T-cell (primary cell): ENCODE measurements at regions not wholly inside any gene's neighbourhood (a gene's known extent, or its start where the extent isn't known, plus 50 kb on each side); places are given as distances from the start of the nearest gene placed in this dataset.

ENCODE experiments used
- ATAC-seq, 4 experiments: fragments of 200-7000 bp in 3 of 4; fragments of 150-1000 bp in 1 of 4; cut with Tn5 transposase; replicated peaks in 1 of 4; 1 replicate in 3 of 4; 2 replicates in 1 of 4; pipeline ENCODE4 v1.10.0; 2021; ENCODE audit warnings: moderate library complexity in 3 of 4, mild to moderate bottlenecking in 2 of 4, moderate number of reproducible peaks in 1 of 4
- CTCF ChIA-PET, 2 donors: fragments of 300-600 bp; sonication (Branson Sonifier 250); formaldehyde crosslinking; loops; one replicate each; lab custom pipeline; 2022; ENCODE audit warnings: antibody characterized with exemption in 2 of 2; lab: Charles Lee
- POLR2A ChIA-PET, 2 donors: fragments of 300-600 bp; sonication (Branson Sonifier 250); formaldehyde crosslinking; loops; one replicate each; lab custom pipeline; 2022; ENCODE audit warnings: antibody characterized with exemption in 2 of 2; lab: Charles Lee
- DNase-seq, 35 experiments: peaks; one replicate each; pipeline versions ENCODE4 v3.0.0 to v3.0.0-alpha.2; 2013 to 2023
- H3K27ac ChIP-seq: one replicate; pipeline ENCODE4 v1.5.1; 2013; ENCODE audit warnings: low read length
- H3K27me3 ChIP-seq, 2 experiments: replicated peaks in 1 of 2; 1 replicate in 1 of 2; 2 replicates in 1 of 2; pipeline versions ENCODE4 v1.6.1 to v1.7.0; 2013; ENCODE audit warnings: low read length in 1 of 2, mixed read lengths in 1 of 2; ENCODE audit not compliant: control insufficient read depth in 2 of 2, insufficient read depth in 2 of 2; ENCODE audit errors: extremely low read depth in 1 of 2
- H3K36me3 ChIP-seq, 2 donors: 1 replicate in 1 of 2; 2 replicates in 1 of 2; pipeline versions ENCODE4 v1.6.1 to v1.7.0; 2013; ENCODE audit warnings: low read length in 1 of 2; ENCODE audit not compliant: control insufficient read depth in 2 of 2, insufficient read depth in 1 of 2; ENCODE audit errors: extremely low read depth in 1 of 2
- H3K4me1 ChIP-seq, 2 experiments: 1 replicate in 1 of 2; 2 replicates in 1 of 2; pipeline versions ENCODE4 v1.6.1 to v1.7.0; 2013; ENCODE audit warnings: low read length in 2 of 2, mixed read lengths in 1 of 2; ENCODE audit not compliant: insufficient read depth in 2 of 2, control insufficient read depth in 1 of 2; ENCODE audit errors: extremely low read depth in 1 of 2
- H3K4me3 ChIP-seq, 2 donors: 1 replicate in 1 of 2; 2 replicates in 1 of 2; pipeline versions ENCODE4 v1.5.1 to v1.7.0; 2013; ENCODE audit warnings: mild to moderate bottlenecking in 2 of 2, low read length in 1 of 2, moderate library complexity in 1 of 2; ENCODE audit not compliant: control insufficient read depth in 1 of 2; ENCODE audit errors: extremely low read depth in 1 of 2
- H3K9me3 ChIP-seq: 2 replicates; pipeline ENCODE4 v1.7.0; 2013
- H3K27ac Mint-ChIP-seq, 2 donors: one replicate each; pipeline ENCODE4 v1.8.0; 2020 to 2021; ENCODE audit warnings: mild to moderate bottlenecking in 2 of 2, mixed read lengths in 2 of 2
- H3K27me3 Mint-ChIP-seq, 2 donors: one replicate each; pipeline ENCODE4 v1.8.0; 2021 to 2022; ENCODE audit warnings: mixed read lengths in 2 of 2
- H3K36me3 Mint-ChIP-seq: one replicate; pipeline ENCODE4 v1.8.0; 2021; ENCODE audit warnings: mixed read lengths
- H3K4me1 Mint-ChIP-seq, 3 donors: one replicate each; pipeline ENCODE4 v1.8.0; 2020 to 2022; ENCODE audit warnings: mixed read lengths in 3 of 3, mild to moderate bottlenecking in 1 of 3
- H3K4me3 Mint-ChIP-seq, 3 donors: one replicate each; pipeline ENCODE4 v1.8.0; 2020 to 2022; ENCODE audit warnings: mild to moderate bottlenecking in 3 of 3, mixed read lengths in 3 of 3, moderate library complexity in 3 of 3
- H3K9me3 Mint-ChIP-seq, 3 donors: one replicate each; pipeline ENCODE4 v1.8.0; 2020 to 2022; ENCODE audit warnings: mixed read lengths in 3 of 3
- WGBS: methylation state at CpG from one replicate; pipeline ENCODE4 v1.1.5; 2013; ENCODE audit warnings: missing lambda C conversion rate; ENCODE audit not compliant: insufficient coverage; 5-methylcytosine and 5-hydroxymethylcytosine counted together

- ChIA-PET CTCF (no interaction called here), POLR2A (no interaction called here)
- WGBS, result 86% methylated on average over 2 of the region's 3 CpGs
Observed at GRCh38 chr5:167966979-167967378, 324.5 kb upstream of the WWC1 start.

GRCh38 chr5:167967494-167968177, 323.8 kb upstream of the WWC1 start:
- Mint-ChIP-seq H3K36me3 (no peaks in the 10 kb centered on the region), H3K27ac (no peak overlapping the region), H3K27me3 (no peaks in the 10 kb centered on the region), H3K4me3 (no peak overlapping the region), H3K4me1 (no peaks in the 10 kb centered on the region), H3K9me3 (peaks cover 0 to 3% (median 0%) of the 10 kb centered on the region in 3 donors)
- ChIA-PET POLR2A (no interaction called here), CTCF (no interaction called here)
- Histone ChIP-seq H3K9me3 (no peaks in the 10 kb centered on the region), H3K4me3 (no peak overlapping the region), H3K36me3 (no peaks in the 10 kb centered on the region), H3K27ac (no peak overlapping the region), H3K4me1 (no peaks in the 10 kb centered on the region), H3K27me3 (no peaks in the 10 kb centered on the region)
- DNase-seq (no peak), ATAC-seq (no peak)
- 55% methylated on average over 3 of the region's 7 CpGs for WGBS

More at GRCh38 chr5:167966979-167967378, 324.5 kb upstream of the WWC1 start:
- H3K9me3 Mint-ChIP-seq, result peaks cover 0 to 3% (median 0%) of the 10 kb centered on the region in 3 donors
- H3K27me3 Mint-ChIP-seq, result no peaks in the 10 kb centered on the region
- no peak overlapping the region for H3K4me3 ChIP-seq
- H3K27ac ChIP-seq, result no peak overlapping the region
- ATAC-seq (no peak), DNase-seq (no peak)
- H3K27me3 ChIP-seq, result no peaks in the 10 kb centered on the region
- H3K9me3 ChIP-seq, result no peaks in the 10 kb centered on the region
- no peaks in the 10 kb centered on the region for H3K36me3 Mint-ChIP-seq
- H3K4me1 ChIP-seq, result no peaks in the 10 kb centered on the region
- no peak overlapping the region for H3K27ac Mint-ChIP-seq
- H3K36me3 ChIP-seq, result no peaks in the 10 kb centered on the region
- no peaks in the 10 kb centered on the region for H3K4me1 Mint-ChIP-seq
- no peak overlapping the region for H3K4me3 Mint-ChIP-seq

- Histone ChIP-seq H3K27me3 (peaks cover 0 to 3% of the 10 kb centered on the region in 2 experiments), H3K4me1 (no peaks in the 10 kb centered on the region), H3K36me3 (no peaks in the 10 kb centered on the region), H3K27ac (no peak overlapping the region), H3K4me3 (no peak overlapping the region), H3K9me3 (no peaks in the 10 kb centered on the region)
- POLR2A ChIA-PET, result no interaction called here
- Mint-ChIP-seq H3K4me1 (no peaks in the 10 kb centered on the region), H3K36me3 (no peaks in the 10 kb centered on the region), H3K4me3 (no peak overlapping the region), H3K9me3 (peaks cover 0 to 11% (median 3%) of the 10 kb centered on the region in 3 donors), H3K27ac (no peak overlapping the region), H3K27me3 (peaks cover 0 to 2% of the 10 kb centered on the region in 2 donors)
- DNase-seq, result no peak
- CTCF ChIA-PET, result no interaction called here
- WGBS, result 80% methylated on average over 2 of the region's 4 CpGs
- no peak for ATAC-seq
Observed at GRCh38 chr5:167968837-167969236, 322.6 kb upstream of the WWC1 start.

- Mint-ChIP-seq H3K27me3 (peaks cover 0 to 2% of the 10 kb centered on the region in 2 donors), H3K4me1 (no peaks in the 10 kb centered on the region), H3K27ac (no peak overlapping the region), H3K4me3 (no peak overlapping the region), H3K9me3 (peaks cover 0 to 11% (median 3%) of the 10 kb centered on the region in 3 donors), H3K36me3 (no peaks in the 10 kb centered on the region)
- no peak overlapping the region for H3K27ac ChIP-seq
- CTCF ChIA-PET, result interaction anchor here in 1 of 2 donors (0.6 kb wide), 1 partner anchor 26 kb away, joined by 3 read pairs; no protein-coding TSS in a partner anchor
- H3K9me3 ChIP-seq, result no peaks in the 10 kb centered on the region
- POLR2A ChIA-PET, result no interaction called here
- no peak for DNase-seq
- H3K4me1 ChIP-seq, result no peaks in the 10 kb centered on the region
- H3K36me3 ChIP-seq, result no peaks in the 10 kb centered on the region
- H3K4me3 ChIP-seq, result no peak overlapping the region
- peaks cover 0 to 3% of the 10 kb centered on the region in 2 experiments for H3K27me3 ChIP-seq
- 31% methylated on average over 2 of the region's 4 CpGs for WGBS
- no peak for ATAC-seq
Observed at GRCh38 chr5:167969998-167970397, 321.4 kb upstream of the WWC1 start.

- Mint-ChIP-seq H3K4me1 (no peaks in the 10 kb centered on the region), H3K36me3 (no peaks in the 10 kb centered on the region), H3K27me3 (peaks cover 0 to 2% of the 10 kb centered on the region in 2 donors), H3K27ac (no peak overlapping the region), H3K9me3 (peaks cover 0 to 11% (median 3%) of the 10 kb centered on the region in 3 donors), H3K4me3 (no peak overlapping the region)
- no peak for DNase-seq
- H3K9me3 ChIP-seq, result no peaks in the 10 kb centered on the region
- H3K4me1 ChIP-seq, result no peaks in the 10 kb centered on the region
- no peak for ATAC-seq
- ChIA-PET CTCF (no interaction called here), POLR2A (no interaction called here)
- WGBS, result no CpG with 5 or more reads among the region's 3 CpGs
- no peak overlapping the region for H3K27ac ChIP-seq
- H3K4me3 ChIP-seq, result no peak overlapping the region
- peaks cover 0 to 3% of the 10 kb centered on the region in 2 experiments for H3K27me3 ChIP-seq
- H3K36me3 ChIP-seq, result no peaks in the 10 kb centered on the region
Observed at GRCh38 chr5:167971706-167972105, 319.7 kb upstream of the WWC1 start.

- CTCF ChIA-PET, result no interaction called here
Observed at GRCh38 chr5:167973126-167973525, 318.3 kb upstream of the WWC1 start.

More at GRCh38 chr5:167973126-167973525, 318.3 kb upstream of the WWC1 start:
- Mint-ChIP-seq H3K4me1 (no peaks in the 10 kb centered on the region), H3K27me3 (peaks cover 0 to 2% of the 10 kb centered on the region in 2 donors), H3K4me3 (no peak overlapping the region), H3K27ac (no peak overlapping the region), H3K9me3 (peaks cover 0 to 11% (median 9%) of the 10 kb centered on the region in 3 donors), H3K36me3 (no peaks in the 10 kb centered on the region)
- DNase-seq, result no peak
- Histone ChIP-seq H3K4me3 (no peak overlapping the region), H3K27ac (no peak overlapping the region), H3K9me3 (no peaks in the 10 kb centered on the region), H3K27me3 (peaks cover 0 to 3% of the 10 kb centered on the region in 2 experiments), H3K4me1 (no peaks in the 10 kb centered on the region), H3K36me3 (no peaks in the 10 kb centered on the region)
- POLR2A ChIA-PET, result no interaction called here
- no peak for ATAC-seq
- WGBS, result 78% methylated on average over 3 of the region's 4 CpGs
